ENCODE measurements at regions not wholly inside any gene's neighbourhood (a gene's known extent, or its start where the extent isn't known, plus 50 kb on each side); places are given as distances from the start of the nearest gene placed in this dataset.

GRCh38 chrX:82912382-82912781 lies 595.7 kb upstream of the POU3F4 start:
- no TSS peak for BruUV-seq (replicated peaks)
- TF ChIP-seq, protein P1, sequence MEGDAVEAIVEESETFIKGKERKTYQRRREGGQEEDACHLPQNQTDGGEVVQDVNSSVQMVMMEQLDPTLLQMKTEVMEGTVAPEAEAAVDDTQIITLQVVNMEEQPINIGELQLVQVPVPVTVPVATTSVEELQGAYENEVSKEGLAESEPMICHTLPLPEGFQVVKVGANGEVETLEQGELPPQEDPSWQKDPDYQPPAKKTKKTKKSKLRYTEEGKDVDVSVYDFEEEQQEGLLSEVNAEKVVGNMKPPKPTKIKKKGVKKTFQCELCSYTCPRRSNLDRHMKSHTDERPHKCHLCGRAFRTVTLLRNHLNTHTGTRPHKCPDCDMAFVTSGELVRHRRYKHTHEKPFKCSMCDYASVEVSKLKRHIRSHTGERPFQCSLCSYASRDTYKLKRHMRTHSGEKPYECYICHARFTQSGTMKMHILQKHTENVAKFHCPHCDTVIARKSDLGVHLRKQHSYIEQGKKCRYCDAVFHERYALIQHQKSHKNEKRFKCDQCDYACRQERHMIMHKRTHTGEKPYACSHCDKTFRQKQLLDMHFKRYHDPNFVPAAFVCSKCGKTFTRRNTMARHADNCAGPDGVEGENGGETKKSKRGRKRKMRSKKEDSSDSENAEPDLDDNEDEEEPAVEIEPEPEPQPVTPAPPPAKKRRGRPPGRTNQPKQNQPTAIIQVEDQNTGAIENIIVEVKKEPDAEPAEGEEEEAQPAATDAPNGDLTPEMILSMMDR (conservative IDR thresholded peaks at IDR 0.05; ENCODE audit: low read depth, low read length): no peak
- no peak for TF ChIP-seq EZH2 (IDR thresholded peaks at IDR 0.05; ENCODE audit: borderline replicate concordance, low read depth, low read length, poor library complexity, severe bottlenecking)
- H3K4me1 ChIP-seq (ENCODE audit: insufficient read depth, low read length, poor library complexity, severe bottlenecking): no peaks in the 10 kb centered on the region
- peaks cover 27% of the 10 kb centered on the region for H3K9me3 ChIP-seq (ENCODE audit: low read depth, low read length, poor library complexity, severe bottlenecking)
- CTCF ChIA-PET: no interaction called here
- H3K36me3 ChIP-seq (ENCODE audit: insufficient read depth, low read length, poor library complexity, severe bottlenecking): no peaks in the 10 kb centered on the region
- DNase-seq (ENCODE audit: low spot score): no peak
- H3K27ac ChIP-seq (ENCODE audit: low read depth, low read length, poor library complexity, severe bottlenecking): no peak overlapping the region
- POLR2A ChIA-PET (ENCODE audit: low non-redundant PET): no interaction called here
- intact Hi-C loops (cut with micrococcal nuclease; ENCODE audit: unreplicated experiment): no loop called here
- H3K27me3 ChIP-seq (replicated peaks; ENCODE audit: insufficient read depth, low read depth, low read length, poor library complexity): no peaks in the 10 kb centered on the region
- no peak overlapping the region for H3K4me3 ChIP-seq (ENCODE audit: low read depth, low read length, poor library complexity, severe bottlenecking)

DNA sequence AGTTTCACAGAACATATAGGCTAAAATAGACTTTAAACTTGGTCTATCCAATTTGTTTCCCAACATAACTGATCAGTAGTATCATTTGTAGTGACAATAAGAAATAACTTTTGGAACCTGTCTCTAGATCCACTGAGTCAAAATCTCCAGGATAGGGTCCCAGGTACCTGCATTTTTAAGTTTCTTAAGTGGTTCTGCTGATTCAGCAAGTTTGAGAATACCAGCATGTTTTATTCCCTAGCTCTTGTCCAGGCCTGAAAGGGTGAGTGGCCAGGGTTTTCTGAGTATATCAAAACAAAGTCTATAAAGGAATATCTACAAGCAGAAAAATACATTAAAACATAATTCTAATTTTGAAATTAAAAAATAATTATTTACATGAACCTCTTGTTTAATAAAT lies 573.1 kb upstream of the POU3F4 start:
- no peaks in the 10 kb centered on the region for H3K36me3 ChIP-seq (ENCODE audit: insufficient read depth, low read length, poor library complexity, severe bottlenecking)
- H3K27me3 ChIP-seq (replicated peaks; ENCODE audit: insufficient read depth, low read depth, low read length, poor library complexity): no peaks in the 10 kb centered on the region
- no peaks in the 10 kb centered on the region for H3K4me1 ChIP-seq (ENCODE audit: insufficient read depth, low read length, poor library complexity, severe bottlenecking)
- no peak for TF ChIP-seq EZH2 (IDR thresholded peaks at IDR 0.05; ENCODE audit: borderline replicate concordance, low read depth, low read length, poor library complexity, severe bottlenecking)
- TF ChIP-seq, protein P1 (conservative IDR thresholded peaks at IDR 0.05; ENCODE audit: low read depth, low read length): no peak
- H3K9me3 ChIP-seq (ENCODE audit: low read depth, low read length, poor library complexity, severe bottlenecking): no peaks in the 10 kb centered on the region
- no peak overlapping the region for H3K27ac ChIP-seq (ENCODE audit: low read depth, low read length, poor library complexity, severe bottlenecking)
- POLR2A ChIA-PET (ENCODE audit: low non-redundant PET): no interaction called here
- intact Hi-C loops (cut with micrococcal nuclease; ENCODE audit: unreplicated experiment): no loop called here
- DNase-seq (ENCODE audit: low spot score): no peak
- CTCF ChIA-PET: no interaction called here
- no peak overlapping the region for H3K4me3 ChIP-seq (ENCODE audit: low read depth, low read length, poor library complexity, severe bottlenecking)
- no TSS peak for BruUV-seq (replicated peaks)

- DNase-seq (ENCODE audit: low spot score): no peak
- ChIA-PET CTCF (no interaction called here), POLR2A (ENCODE audit: low non-redundant PET) (no interaction called here)
- Histone ChIP-seq H3K4me1 (ENCODE audit: insufficient read depth, low read length, poor library complexity, severe bottlenecking) (no peaks in the 10 kb centered on the region), H3K9me3 (ENCODE audit: low read depth, low read length, poor library complexity, severe bottlenecking) (peaks cover 8% of the 10 kb centered on the region), H3K27me3 (replicated peaks; ENCODE audit: insufficient read depth, low read depth, low read length, poor library complexity) (no peaks in the 10 kb centered on the region), H3K36me3 (ENCODE audit: insufficient read depth, low read length, poor library complexity, severe bottlenecking) (no peaks in the 10 kb centered on the region), H3K4me3 (ENCODE audit: low read depth, low read length, poor library complexity, severe bottlenecking) (no peak overlapping the region), H3K27ac (ENCODE audit: low read depth, low read length, poor library complexity, severe bottlenecking) (no peak overlapping the region)
- TF ChIP-seq, protein P1 (conservative IDR thresholded peaks at IDR 0.05; ENCODE audit: low read depth, low read length): no peak
- TF ChIP-seq EZH2 (IDR thresholded peaks at IDR 0.05; ENCODE audit: borderline replicate concordance, low read depth, low read length, poor library complexity, severe bottlenecking): no peak
- no TSS peak for BruUV-seq (replicated peaks)
- intact Hi-C loops (cut with micrococcal nuclease; ENCODE audit: unreplicated experiment): no loop called here
These were observed 562.8 kb upstream of the POU3F4 start for GRCh38 chrX:82945332-82945731.

Measured in A673 (cell line).